ENCODE measurements at regions not wholly inside any gene's neighbourhood (a gene's known extent, or its start where the extent isn't known, plus 50 kb on each side); places are given as distances from the start of the nearest gene placed in this dataset.

DNA sequence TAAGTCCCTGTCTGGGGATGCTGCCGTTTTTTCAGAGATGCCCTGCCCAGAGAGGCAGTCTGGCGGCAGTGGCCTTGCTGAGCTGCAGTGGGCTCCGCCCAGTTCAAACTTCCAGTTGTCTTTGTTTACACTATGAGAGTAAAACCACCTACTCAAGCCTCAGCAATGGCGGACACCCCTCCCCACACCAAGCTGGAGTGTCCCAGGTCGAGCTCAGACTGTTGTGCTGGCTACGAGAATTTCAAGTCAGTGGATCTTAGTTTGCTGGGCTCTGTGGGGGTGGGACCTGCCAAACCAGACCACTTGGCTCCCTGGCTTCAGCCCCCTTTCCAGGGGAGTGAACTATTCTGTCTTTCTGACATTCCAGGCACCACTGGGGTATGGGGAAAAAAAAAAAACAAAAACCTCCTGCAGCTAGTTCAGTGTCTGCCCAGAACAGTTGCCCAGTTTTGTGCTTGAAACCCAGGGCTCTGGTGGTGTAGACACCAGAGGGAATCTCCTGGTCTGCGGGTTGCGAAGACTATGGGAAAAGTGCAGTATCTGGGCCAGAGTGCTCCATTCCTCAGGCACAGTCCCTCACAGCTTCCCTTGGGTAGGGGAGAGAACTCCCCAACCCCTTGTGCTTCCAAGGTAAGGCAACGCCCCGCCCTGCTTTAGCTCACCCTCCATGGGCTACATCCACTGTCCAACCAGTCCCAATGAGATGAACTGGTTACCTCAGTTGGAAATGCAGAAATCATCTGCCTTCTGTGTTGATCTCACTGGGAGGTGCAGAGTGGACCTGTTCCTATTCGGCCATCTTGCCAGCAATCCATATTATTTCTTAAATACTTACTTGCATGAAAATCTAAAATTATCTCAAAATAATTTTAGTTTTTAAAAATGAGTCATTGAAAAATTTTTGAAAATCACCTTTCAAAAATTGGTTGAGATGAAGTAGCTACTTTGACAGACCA is 338.0 kb downstream of the OSR1 start (continued):
- TF ChIP-seq, protein P1, sequence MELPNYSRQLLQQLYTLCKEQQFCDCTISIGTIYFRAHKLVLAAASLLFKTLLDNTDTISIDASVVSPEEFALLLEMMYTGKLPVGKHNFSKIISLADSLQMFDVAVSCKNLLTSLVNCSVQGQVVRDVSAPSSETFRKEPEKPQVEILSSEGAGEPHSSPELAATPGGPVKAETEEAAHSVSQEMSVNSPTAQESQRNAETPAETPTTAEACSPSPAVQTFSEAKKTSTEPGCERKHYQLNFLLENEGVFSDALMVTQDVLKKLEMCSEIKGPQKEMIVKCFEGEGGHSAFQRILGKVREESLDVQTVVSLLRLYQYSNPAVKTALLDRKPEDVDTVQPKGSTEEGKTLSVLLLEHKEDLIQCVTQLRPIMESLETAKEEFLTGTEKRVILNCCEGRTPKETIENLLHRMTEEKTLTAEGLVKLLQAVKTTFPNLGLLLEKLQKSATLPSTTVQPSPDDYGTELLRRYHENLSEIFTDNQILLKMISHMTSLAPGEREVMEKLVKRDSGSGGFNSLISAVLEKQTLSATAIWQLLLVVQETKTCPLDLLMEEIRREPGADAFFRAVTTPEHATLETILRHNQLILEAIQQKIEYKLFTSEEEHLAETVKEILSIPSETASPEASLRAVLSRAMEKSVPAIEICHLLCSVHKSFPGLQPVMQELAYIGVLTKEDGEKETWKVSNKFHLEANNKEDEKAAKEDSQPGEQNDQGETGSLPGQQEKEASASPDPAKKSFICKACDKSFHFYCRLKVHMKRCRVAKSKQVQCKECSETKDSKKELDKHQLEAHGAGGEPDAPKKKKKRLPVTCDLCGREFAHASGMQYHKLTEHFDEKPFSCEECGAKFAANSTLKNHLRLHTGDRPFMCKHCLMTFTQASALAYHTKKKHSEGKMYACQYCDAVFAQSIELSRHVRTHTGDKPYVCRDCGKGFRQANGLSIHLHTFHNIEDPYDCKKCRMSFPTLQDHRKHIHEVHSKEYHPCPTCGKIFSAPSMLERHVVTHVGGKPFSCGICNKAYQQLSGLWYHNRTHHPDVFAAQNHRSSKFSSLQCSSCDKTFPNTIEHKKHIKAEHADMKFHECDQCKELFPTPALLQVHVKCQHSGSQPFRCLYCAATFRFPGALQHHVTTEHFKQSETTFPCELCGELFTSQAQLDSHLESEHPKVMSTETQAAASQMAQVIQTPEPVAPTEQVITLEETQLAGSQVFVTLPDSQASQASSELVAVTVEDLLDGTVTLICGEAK (IDR thresholded peaks at IDR 0.05) = no peak
- TF ChIP-seq, protein P1 (CRISPR knock-in tag; IDR thresholded peaks at IDR 0.05) = 0 out of 2 replicates have a peak, but pooled peaks have one; percentile 33
- TF ChIP-seq ZNF329 (CRISPR knock-in tag; IDR thresholded peaks at IDR 0.05; ENCODE audit: low read depth) (no peak), ZNF550 (CRISPR knock-in tag; IDR thresholded peaks at IDR 0.05; ENCODE audit: borderline replicate concordance) (no peak), MIXL1 (CRISPR knock-in tag; IDR thresholded peaks at IDR 0.05) (no peak), CC2D1A (CRISPR knock-in tag; IDR thresholded peaks at IDR 0.05) (no peak), IKZF1 (IDR thresholded peaks at IDR 0.05) (no peak), ISL2 (CRISPR knock-in tag; IDR thresholded peaks at IDR 0.05) (0 out of 2 replicates have a peak, but pooled peaks have one; percentile 27), ZNF569 (CRISPR knock-in tag; IDR thresholded peaks at IDR 0.05; ENCODE audit: borderline replicate concordance) (no peak), SATB2 (CRISPR knock-in tag; IDR thresholded peaks at IDR 0.05) (0 out of 2 replicates have a peak, but pooled peaks have one; percentile 36), ZFP82 (CRISPR knock-in tag; IDR thresholded peaks at IDR 0.05; ENCODE audit: borderline replicate concordance) (no peak), TBX2 (CRISPR knock-in tag; IDR thresholded peaks at IDR 0.05; ENCODE audit: borderline replicate concordance) (peak; percentile 56)
- TF ChIP-seq, protein P2, sequence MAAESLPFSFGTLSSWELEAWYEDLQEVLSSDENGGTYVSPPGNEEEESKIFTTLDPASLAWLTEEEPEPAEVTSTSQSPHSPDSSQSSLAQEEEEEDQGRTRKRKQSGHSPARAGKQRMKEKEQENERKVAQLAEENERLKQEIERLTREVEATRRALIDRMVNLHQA (CRISPR knock-in tag; IDR thresholded peaks at IDR 0.05) = no peak
- TF ChIP-seq, protein P3, sequence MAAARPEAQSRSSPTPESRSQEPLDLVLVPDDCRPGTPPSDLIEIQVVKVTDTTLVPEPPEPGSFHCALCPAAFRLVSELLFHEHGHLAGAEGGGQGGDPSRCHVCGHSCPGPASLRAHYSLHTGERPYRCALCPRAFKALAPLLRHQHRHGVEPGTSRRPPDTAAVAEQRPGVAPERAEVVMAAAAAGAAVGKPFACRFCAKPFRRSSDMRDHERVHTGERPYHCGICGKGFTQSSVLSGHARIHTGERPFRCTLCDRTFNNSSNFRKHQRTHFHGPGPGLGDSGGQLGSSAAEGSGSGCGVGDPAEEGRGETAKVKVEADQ (CRISPR knock-in tag; IDR thresholded peaks at IDR 0.05; ENCODE audit: borderline replicate concordance) = no peak
- TF ChIP-seq, protein P4, sequence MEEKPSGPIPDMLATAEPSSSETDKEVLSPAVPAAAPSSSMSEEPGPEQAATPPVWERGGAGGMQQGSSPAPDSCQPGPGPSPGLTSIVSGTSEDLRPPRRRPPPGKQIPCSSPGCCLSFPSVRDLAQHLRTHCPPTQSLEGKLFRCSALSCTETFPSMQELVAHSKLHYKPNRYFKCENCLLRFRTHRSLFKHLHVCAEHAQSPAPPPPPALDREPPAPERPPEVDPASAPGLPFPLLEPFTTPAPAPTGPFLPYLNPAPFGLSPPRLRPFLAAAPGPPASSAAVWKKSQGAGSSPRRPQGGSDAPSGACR (CRISPR knock-in tag; IDR thresholded peaks at IDR 0.05) = no peak
- TF ChIP-seq, protein P5, sequence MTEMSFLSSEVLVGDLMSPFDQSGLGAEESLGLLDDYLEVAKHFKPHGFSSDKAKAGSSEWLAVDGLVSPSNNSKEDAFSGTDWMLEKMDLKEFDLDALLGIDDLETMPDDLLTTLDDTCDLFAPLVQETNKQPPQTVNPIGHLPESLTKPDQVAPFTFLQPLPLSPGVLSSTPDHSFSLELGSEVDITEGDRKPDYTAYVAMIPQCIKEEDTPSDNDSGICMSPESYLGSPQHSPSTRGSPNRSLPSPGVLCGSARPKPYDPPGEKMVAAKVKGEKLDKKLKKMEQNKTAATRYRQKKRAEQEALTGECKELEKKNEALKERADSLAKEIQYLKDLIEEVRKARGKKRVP (CRISPR knock-in tag; IDR thresholded peaks at IDR 0.05) = no peak
